B cell (primary cell): ENCODE measurements at regions not wholly inside any gene's neighbourhood (a gene's known extent, or its start where the extent isn't known, plus 50 kb on each side); places are given as distances from the start of the nearest gene placed in this dataset.

Experiments
- ATAC-seq: fragments of 200-7000 bp; cut with Tn5 transposase; one replicate; pipeline ENCODE4 v1.10.0; 2021; ENCODE audit warnings: low read depth, mild to moderate bottlenecking, moderate number of reproducible peaks, moderate library complexity
- CTCF ChIA-PET: fragments of 350-600 bp; sonication (Branson Sonifier 250); formaldehyde crosslinking; loops from one replicate; lab custom pipeline; 2021; ENCODE audit warnings: antibody characterized with exemption, inconsistent platforms; lab: Charles Lee
- POLR2A ChIA-PET: fragments of 350-600 bp; sonication (Branson Sonifier 250); formaldehyde crosslinking; loops from one replicate; lab custom pipeline; 2021; ENCODE audit warnings: antibody characterized with exemption; lab: Charles Lee
- DNase-seq: peaks from one replicate; pipeline ENCODE4 v3.0.0; 2013
- H2AFZ ChIP-seq: 2 replicates; pipeline ENCODE4 v1.6.1; 2012; ENCODE audit warnings: mild to moderate bottlenecking, low read depth, low read length; ENCODE audit not compliant: insufficient read depth, poor library complexity, severe bottlenecking
- H3K27ac ChIP-seq, 2 donors: 1 replicate in 1 of 2; 2 replicates in 1 of 2; pipeline ENCODE4 v1.5.1; 2012 to 2013; ENCODE audit warnings: low read length in 2 of 2, mild to moderate bottlenecking in 2 of 2, moderate library complexity in 1 of 2
- H3K27me3 ChIP-seq, 4 experiments: fragments of 200-600 bp in 1 of 4; sonication (generic) in 1 of 4; replicated peaks in 1 of 4; 1 replicate in 2 of 4; 2 replicates in 2 of 4; pipeline versions ENCODE4 v1.6.1 to v1.7.0; 2013 to 2016; ENCODE audit warnings: low read length in 3 of 4, mild to moderate bottlenecking in 2 of 4, mixed read lengths in 1 of 4, moderate library complexity in 1 of 4; ENCODE audit not compliant: insufficient read depth in 4 of 4, control insufficient read depth in 3 of 4; ENCODE audit errors: control extremely low read depth in 1 of 4
- H3K36me3 ChIP-seq, 2 experiments: replicated peaks in 1 of 2; 1 replicate in 1 of 2; 2 replicates in 1 of 2; pipeline versions ENCODE4 v1.6.1 to v1.7.1; 2013; ENCODE audit warnings: low read length in 1 of 2; ENCODE audit not compliant: insufficient read depth in 2 of 2, control insufficient read depth in 1 of 2; ENCODE audit errors: control extremely low read depth in 1 of 2, extremely low read depth in 1 of 2
- H3K4me1 ChIP-seq, 2 donors: fragments of 200-600 bp in 1 of 2; sonication (generic) in 1 of 2; 1 replicate in 1 of 2; 2 replicates in 1 of 2; pipeline versions ENCODE4 v1.5.1 to v1.6.1; 2013 to 2017; ENCODE audit warnings: low read length in 2 of 2; ENCODE audit not compliant: control insufficient read depth in 2 of 2, insufficient read depth in 2 of 2
- H3K4me2 ChIP-seq: replicated peaks from 2 replicates; pipeline ENCODE3; 2012; ENCODE audit warnings: mild to moderate bottlenecking, low read depth, low read length; ENCODE audit not compliant: poor library complexity, severe bottlenecking
- H3K4me3 ChIP-seq, 5 experiments: fragments of 200-600 bp in 1 of 5; sonication (generic) in 1 of 5; 1 replicate in 3 of 5; 2 replicates in 2 of 5; pipeline versions ENCODE4 v1.5.1 to v1.7.0; 2011 to 2016; ENCODE audit warnings: low read length in 4 of 5, mild to moderate bottlenecking in 4 of 5, low read depth in 2 of 5, control low read depth in 1 of 5, moderate library complexity in 1 of 5; ENCODE audit not compliant: insufficient read depth in 1 of 5; ENCODE audit errors: control extremely low read depth in 1 of 5, extremely low read depth in 1 of 5
- H3K79me2 ChIP-seq: fragments of 200-600 bp; sonication (generic); one replicate; pipeline ENCODE4 v1.6.0; 2016; ENCODE audit warnings: low read length; ENCODE audit not compliant: control insufficient read depth, insufficient read depth
- H3K9ac ChIP-seq: fragments of 200-600 bp; sonication (generic); 2 replicates; pipeline ENCODE4 v1.6.1; 2017; ENCODE audit warnings: mild to moderate bottlenecking, low read length, moderate library complexity
- H3K9me3 ChIP-seq, 3 donors: one replicate each; pipeline versions ENCODE4 v1.6.1 to v1.7.1; 2013; ENCODE audit warnings: low read length in 2 of 3; ENCODE audit not compliant: control insufficient read depth in 2 of 3, insufficient read depth in 1 of 3; ENCODE audit errors: control extremely low read depth in 1 of 3
- H4K20me1 ChIP-seq: 2 replicates; pipeline ENCODE4 v1.6.0; 2012; ENCODE audit warnings: mild to moderate bottlenecking, low read length; ENCODE audit not compliant: insufficient read depth, control insufficient read depth, poor library complexity, severe bottlenecking
- H3K27ac Mint-ChIP-seq: one replicate; pipeline ENCODE4 v1.8.0; 2021; ENCODE audit warnings: mixed read lengths
- H3K27me3 Mint-ChIP-seq: one replicate; pipeline ENCODE4 v1.8.0; 2021; ENCODE audit warnings: mixed read lengths
- H3K4me1 Mint-ChIP-seq: one replicate; pipeline ENCODE4 v1.8.0; 2021; ENCODE audit warnings: mixed read lengths
- H3K4me3 Mint-ChIP-seq: one replicate; pipeline ENCODE4 v1.8.0; 2021; ENCODE audit warnings: mixed read lengths
- H3K9me3 Mint-ChIP-seq: one replicate; pipeline ENCODE4 v1.8.0; 2022; ENCODE audit warnings: mixed read lengths; ENCODE audit not compliant: insufficient read depth
- EZH2 ChIP-seq: IDR thresholded peaks from 2 replicates; pipeline ENCODE4 v1.6.1; 2012; ENCODE audit warnings: borderline replicate concordance, low read depth, mild to moderate bottlenecking, moderate library complexity, low read length; ENCODE audit not compliant: insufficient read depth, poor library complexity, severe bottlenecking
- WGBS: methylation state at CpG from one replicate; pipeline ENCODE4 v1.1.5; 2013; ENCODE audit warnings: missing lambda C conversion rate; ENCODE audit not compliant: insufficient coverage; 5-methylcytosine and 5-hydroxymethylcytosine counted together
- intact Hi-C: fragments of 100-400 bp; cut with micrococcal nuclease; formaldehyde crosslinking; loops from one replicate; pipeline ENCODE4 v1.10.0; 2022
- TF ChIP-seq, protein P1 (sequence below): fragments of 200-600 bp; IDR thresholded peaks from one replicate; pipeline ENCODE4 v1.8.0; 2022; ENCODE audit warnings: antibody characterized with exemption, mild to moderate bottlenecking

DNA sequence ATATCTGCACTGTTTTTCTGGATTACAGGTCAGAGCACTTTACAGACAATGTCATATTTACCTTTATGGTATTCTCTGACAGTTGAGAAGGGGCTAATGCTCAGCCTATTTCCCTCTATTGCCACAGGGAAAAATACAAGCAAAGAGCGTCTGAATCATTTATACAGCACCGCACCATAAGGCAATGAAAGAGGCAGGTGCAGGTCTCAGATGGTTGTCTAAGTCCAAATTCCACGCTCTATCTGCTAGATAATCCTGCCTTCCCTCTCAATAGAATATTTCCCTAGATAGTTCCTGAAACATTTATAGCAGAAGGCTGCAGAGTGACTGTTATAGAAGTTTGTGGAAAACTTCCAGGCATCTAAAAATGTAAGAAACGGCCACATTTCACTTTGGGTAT, 446.1 kb upstream of the CDH6 start:
- no peak overlapping the region for H3K27ac Mint-ChIP-seq
- H3K4me3 Mint-ChIP-seq: no peak overlapping the region
- peaks cover 5% of the 10 kb centered on the region for H3K9me3 Mint-ChIP-seq
- TF ChIP-seq EZH2: no peak
- TF ChIP-seq, protein P1, sequence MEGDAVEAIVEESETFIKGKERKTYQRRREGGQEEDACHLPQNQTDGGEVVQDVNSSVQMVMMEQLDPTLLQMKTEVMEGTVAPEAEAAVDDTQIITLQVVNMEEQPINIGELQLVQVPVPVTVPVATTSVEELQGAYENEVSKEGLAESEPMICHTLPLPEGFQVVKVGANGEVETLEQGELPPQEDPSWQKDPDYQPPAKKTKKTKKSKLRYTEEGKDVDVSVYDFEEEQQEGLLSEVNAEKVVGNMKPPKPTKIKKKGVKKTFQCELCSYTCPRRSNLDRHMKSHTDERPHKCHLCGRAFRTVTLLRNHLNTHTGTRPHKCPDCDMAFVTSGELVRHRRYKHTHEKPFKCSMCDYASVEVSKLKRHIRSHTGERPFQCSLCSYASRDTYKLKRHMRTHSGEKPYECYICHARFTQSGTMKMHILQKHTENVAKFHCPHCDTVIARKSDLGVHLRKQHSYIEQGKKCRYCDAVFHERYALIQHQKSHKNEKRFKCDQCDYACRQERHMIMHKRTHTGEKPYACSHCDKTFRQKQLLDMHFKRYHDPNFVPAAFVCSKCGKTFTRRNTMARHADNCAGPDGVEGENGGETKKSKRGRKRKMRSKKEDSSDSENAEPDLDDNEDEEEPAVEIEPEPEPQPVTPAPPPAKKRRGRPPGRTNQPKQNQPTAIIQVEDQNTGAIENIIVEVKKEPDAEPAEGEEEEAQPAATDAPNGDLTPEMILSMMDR: no peak
- H3K4me1 ChIP-seq: no peaks in the 10 kb centered on the region
- no peaks in the 10 kb centered on the region for H3K4me1 Mint-ChIP-seq
- no peak overlapping the region for H2AFZ ChIP-seq
- H3K9ac ChIP-seq: no peak overlapping the region
- H3K79me2 ChIP-seq: no peaks in the 10 kb centered on the region
- H3K9me3 ChIP-seq: peaks cover 0 to 3% (median 0%) of the 10 kb centered on the region in 3 donors
- H3K36me3 ChIP-seq: no peaks in the 10 kb centered on the region
- H3K4me2 ChIP-seq: no peak overlapping the region
- CTCF ChIA-PET: no interaction called here
- ATAC-seq: no peak
- no peak overlapping the region for H3K4me3 ChIP-seq
- H4K20me1 ChIP-seq: no peaks in the 10 kb centered on the region
- intact Hi-C loops: no loop called here
- H3K27me3 ChIP-seq: no peaks in the 10 kb centered on the region
- DNase-seq: no peak
- POLR2A ChIA-PET: no interaction called here
- WGBS: 100% methylated on average over 2 of the region's 4 CpGs
- no peak overlapping the region for H3K27ac ChIP-seq
- H3K27me3 Mint-ChIP-seq: no peaks in the 10 kb centered on the region

DNA sequence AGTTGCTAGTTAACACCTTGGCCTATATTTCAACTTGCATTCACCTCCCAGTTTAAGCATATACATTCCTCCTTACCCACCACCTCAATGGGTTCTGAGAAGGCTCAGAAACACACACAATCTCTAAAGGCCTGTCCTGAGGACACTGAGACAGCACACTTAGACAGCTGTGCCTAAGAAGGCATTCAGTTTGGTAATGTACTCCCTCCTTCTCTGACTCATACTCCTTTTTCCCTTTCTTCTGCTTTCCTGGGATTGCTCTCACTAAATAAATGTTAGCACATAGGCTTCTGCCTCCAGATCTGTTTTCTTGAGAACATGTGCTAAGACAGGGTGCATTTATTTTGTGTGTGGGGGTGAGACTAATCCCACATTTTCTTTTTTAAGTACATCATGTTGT, 456.8 kb upstream of the CDH6 start:
- no peak for TF ChIP-seq EZH2
- TF ChIP-seq, protein P1: no peak
- Histone ChIP-seq H3K4me2 (no peak overlapping the region), H4K20me1 (no peaks in the 10 kb centered on the region), H2AFZ (no peak overlapping the region), H3K4me1 (no peaks in the 10 kb centered on the region), H3K27me3 (no peaks in the 10 kb centered on the region), H3K27ac (no peak overlapping the region), H3K36me3 (no peaks in the 10 kb centered on the region), H3K9ac (no peak overlapping the region), H3K9me3 (no peaks in the 10 kb centered on the region), H3K79me2 (no peaks in the 10 kb centered on the region), H3K4me3 (no peak overlapping the region)
- no peaks in the 10 kb centered on the region for H3K27me3 Mint-ChIP-seq
- ChIA-PET CTCF (no interaction called here), POLR2A (no interaction called here)
- no peak for DNase-seq
- no peaks in the 10 kb centered on the region for H3K4me1 Mint-ChIP-seq
- no peak overlapping the region for H3K4me3 Mint-ChIP-seq
- no peak overlapping the region for H3K27ac Mint-ChIP-seq
- intact Hi-C loops: no loop called here
- peaks cover 3% of the 10 kb centered on the region for H3K9me3 Mint-ChIP-seq
- no peak for ATAC-seq
